ENCODE measurements at regions not wholly inside any gene's neighbourhood (a gene's known extent, or its start where the extent isn't known, plus 50 kb on each side); places are given as distances from the start of the nearest gene placed in this dataset.

DNA sequence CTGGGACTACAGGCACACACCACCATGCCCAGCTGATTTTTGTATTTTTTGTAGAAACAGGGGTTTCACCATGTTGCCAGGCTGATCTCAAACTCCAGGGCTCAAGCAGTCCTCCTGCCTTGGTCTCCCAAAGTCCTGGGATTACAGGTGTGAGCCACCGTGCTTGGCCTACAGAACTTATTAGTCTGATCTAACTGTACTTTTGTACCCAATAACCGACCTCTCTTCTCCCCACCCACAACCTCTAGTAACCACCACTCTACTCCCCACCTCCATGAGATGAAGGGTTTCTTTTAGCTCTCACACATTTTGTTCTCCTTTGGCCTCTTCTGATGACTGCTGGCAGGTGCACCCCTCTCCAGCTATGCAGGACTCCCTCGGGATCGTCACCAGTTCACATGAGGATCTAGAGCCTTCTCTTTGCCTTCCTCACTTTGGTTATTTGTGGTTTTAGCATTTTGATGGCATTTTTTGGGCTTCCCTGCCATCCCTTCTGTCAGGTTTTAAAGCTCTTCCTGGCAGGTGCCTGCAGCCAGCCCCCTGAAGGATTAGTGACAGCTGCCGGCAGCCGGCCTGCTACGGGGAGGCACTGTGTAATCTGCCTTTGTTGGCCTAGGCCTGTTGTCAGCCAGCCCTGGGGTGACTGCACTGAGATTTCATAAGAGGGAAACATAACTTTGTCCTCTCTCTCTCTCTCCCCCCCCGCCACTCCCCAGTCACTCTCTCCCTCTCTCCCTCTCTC lies 99.8 kb upstream of the ATP1A1 start:
- no peak for TF ChIP-seq JUND (IDR thresholded peaks at IDR 0.05; ENCODE audit: low read depth)
- no peak for DNase-seq (ENCODE audit: low read depth in 1 of 2, low spot score in 1 of 2)
- in situ Hi-C loops (cut with HindIII; ENCODE audit: low pct_unique_long_range_greater_than_20kb, low sequenced_read_pairs) = no loop called here

DNA sequence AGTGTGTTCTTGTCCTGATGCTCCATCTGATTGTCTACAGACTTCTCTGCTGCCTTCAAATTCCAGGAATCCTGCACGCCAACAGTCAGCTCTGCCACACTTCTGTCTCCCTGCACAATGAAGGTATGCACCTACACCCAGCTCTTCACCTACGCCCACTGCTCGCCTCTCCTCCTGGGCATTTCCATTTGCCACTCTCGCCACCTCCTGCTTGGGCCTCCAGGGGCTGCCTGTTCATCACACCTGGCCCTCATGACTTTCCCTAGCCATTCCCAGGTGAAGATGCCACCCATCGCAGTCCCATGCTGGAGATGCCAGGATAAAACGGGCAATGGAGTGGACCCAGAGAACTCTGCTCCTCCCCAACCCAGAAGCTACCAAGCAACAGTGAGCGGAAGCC lies 96.5 kb upstream of the ATP1A1 start:
- no peak for TF ChIP-seq JUND (IDR thresholded peaks at IDR 0.05; ENCODE audit: low read depth)
- in situ Hi-C loops (cut with HindIII; ENCODE audit: low pct_unique_long_range_greater_than_20kb, low sequenced_read_pairs) = no loop called here
- no peak for DNase-seq (ENCODE audit: low read depth in 1 of 2, low spot score in 1 of 2)

DNA sequence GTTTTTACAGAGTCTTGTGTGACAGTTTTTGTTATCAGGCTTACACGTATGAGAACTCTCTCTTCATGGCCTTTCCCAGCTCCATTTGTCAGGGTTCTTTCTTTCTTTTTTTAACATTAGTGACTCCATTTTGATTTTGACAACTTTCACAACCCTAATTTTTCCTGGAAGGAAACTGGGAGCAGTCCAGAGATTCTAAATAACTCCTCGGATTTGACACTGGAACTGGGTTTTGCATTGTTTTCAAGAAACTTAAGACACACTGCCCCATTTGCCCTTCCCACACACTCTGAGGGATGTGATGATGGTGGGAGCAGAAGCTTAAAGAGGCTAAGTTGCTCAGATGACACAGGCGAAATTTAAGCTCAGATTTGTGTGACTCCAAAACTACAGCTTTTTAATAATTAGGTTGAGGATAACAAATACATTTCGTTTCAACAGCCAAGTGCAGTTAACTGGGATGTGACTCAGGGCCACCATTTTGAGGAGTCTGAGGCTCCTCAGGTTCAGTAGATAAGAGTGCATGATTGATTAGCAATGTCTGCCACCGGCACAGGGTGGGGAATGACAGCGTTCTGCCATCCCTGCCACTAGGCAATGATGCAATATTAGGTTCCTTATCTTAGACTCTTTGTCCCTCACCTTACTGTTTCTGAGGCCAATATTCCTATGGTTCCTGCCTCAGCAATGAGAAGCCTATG lies 95.1 kb upstream of the ATP1A1 start:
- no peak for DNase-seq (ENCODE audit: low read depth in 1 of 2, low spot score in 1 of 2)
- TF ChIP-seq JUND (IDR thresholded peaks at IDR 0.05; ENCODE audit: low read depth) = no peak
- in situ Hi-C loops (cut with HindIII; ENCODE audit: low pct_unique_long_range_greater_than_20kb, low sequenced_read_pairs) = no loop called here

DNA sequence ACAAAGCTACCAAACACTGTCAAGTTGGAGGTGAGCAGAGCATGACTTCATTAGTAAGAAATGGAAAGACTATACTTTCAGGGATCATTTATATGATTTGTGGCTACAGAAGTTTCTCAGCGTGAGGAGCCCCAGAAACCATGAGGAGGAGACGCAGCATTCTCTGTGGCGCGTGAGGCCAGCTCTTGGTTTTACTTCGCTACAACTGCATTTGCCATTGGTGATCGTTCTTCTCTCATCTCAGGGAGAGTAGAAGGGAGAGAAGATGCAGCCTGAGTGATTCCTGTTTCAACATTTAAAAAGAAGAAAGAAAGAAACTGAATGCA lies 94.5 kb upstream of the ATP1A1 start:
- in situ Hi-C loops (cut with HindIII; ENCODE audit: low pct_unique_long_range_greater_than_20kb, low sequenced_read_pairs) = no loop called here
- TF ChIP-seq JUND (IDR thresholded peaks at IDR 0.05; ENCODE audit: low read depth) = no peak
- DNase-seq (ENCODE audit: low read depth in 1 of 2, low spot score in 1 of 2) = no peak

DNA sequence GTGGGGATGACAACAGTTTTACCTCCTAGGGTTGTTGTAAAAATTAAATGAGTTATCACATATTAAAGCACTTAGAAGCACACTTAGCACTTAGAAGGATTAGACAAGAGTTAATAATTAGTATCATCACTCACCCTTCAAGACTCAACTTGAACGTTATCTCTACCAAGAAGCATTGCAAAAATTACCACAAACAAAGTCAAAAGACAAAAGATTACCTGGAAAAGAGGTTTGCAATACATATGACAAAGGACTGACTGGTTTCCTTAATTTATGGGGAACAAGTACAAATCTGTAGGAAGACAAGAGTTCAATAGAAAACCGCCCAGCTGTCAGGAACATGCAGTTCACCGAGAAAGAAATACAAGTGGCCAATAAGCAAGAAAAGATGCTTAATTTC lies 93.3 kb upstream of the ATP1A1 start:
- in situ Hi-C loops (cut with HindIII; ENCODE audit: low pct_unique_long_range_greater_than_20kb, low sequenced_read_pairs) = no loop called here
- no peak for DNase-seq (ENCODE audit: low read depth in 1 of 2, low spot score in 1 of 2)
- TF ChIP-seq JUND (IDR thresholded peaks at IDR 0.05; ENCODE audit: low read depth) = no peak

DNA sequence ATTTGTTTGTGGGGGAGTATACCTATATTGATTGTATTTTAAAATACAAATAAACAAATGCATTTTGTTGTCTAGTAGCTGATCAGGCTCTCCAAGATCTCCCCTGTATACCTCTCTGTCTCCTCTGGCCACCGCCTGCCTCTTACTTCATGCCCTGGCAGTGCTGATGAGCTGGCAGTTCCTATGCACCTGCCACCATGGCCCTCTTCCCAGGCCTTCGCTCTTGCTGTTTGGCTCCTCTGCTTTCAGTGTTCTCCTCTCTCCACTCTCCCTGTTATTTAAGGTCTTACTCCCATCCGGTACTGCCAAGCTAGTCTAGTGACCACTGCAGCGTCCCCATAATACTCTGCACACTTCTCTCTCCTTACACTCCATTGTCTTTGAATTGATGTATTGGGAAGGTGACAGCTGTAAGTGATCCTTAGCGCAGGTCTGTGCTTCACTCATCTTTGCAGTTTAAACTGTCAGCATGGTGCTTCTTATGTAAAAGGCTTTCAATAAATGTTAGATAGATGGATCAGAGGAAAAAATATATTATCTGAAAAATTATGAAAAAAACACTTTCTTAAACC lies 88.1 kb upstream of the ATP1A1 start:
- DNase-seq (ENCODE audit: low read depth in 1 of 2, low spot score in 1 of 2) = no peak
- no peak for TF ChIP-seq JUND (IDR thresholded peaks at IDR 0.05; ENCODE audit: low read depth)
- in situ Hi-C loops (cut with HindIII; ENCODE audit: low pct_unique_long_range_greater_than_20kb, low sequenced_read_pairs) = no loop called here

DNA sequence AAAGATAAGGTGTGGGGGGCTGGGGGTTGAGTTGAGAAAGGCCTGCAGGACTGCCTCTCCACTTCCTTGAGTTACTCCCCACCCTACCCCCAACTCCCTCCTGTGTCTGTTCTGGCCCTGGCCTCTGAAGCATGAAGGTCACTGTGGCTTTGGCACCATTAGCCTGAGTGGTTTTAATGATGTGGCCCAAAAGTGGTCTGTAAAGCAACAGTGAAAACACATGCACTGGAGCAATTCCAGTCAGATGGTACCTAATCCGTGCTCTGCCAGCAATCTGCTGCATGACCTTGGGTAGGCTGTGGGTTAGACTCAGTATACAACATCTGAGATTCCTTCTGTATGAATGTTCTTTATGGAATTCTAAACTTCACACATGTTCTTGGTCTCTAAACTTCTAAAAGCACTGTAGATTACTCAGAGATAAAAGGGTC lies 86.5 kb upstream of the ATP1A1 start:
- TF ChIP-seq JUND (IDR thresholded peaks at IDR 0.05; ENCODE audit: low read depth) = no peak
- no peak for DNase-seq (ENCODE audit: low read depth in 1 of 2, low spot score in 1 of 2)
- in situ Hi-C loops (cut with HindIII; ENCODE audit: low pct_unique_long_range_greater_than_20kb, low sequenced_read_pairs) = no loop called here

DNA sequence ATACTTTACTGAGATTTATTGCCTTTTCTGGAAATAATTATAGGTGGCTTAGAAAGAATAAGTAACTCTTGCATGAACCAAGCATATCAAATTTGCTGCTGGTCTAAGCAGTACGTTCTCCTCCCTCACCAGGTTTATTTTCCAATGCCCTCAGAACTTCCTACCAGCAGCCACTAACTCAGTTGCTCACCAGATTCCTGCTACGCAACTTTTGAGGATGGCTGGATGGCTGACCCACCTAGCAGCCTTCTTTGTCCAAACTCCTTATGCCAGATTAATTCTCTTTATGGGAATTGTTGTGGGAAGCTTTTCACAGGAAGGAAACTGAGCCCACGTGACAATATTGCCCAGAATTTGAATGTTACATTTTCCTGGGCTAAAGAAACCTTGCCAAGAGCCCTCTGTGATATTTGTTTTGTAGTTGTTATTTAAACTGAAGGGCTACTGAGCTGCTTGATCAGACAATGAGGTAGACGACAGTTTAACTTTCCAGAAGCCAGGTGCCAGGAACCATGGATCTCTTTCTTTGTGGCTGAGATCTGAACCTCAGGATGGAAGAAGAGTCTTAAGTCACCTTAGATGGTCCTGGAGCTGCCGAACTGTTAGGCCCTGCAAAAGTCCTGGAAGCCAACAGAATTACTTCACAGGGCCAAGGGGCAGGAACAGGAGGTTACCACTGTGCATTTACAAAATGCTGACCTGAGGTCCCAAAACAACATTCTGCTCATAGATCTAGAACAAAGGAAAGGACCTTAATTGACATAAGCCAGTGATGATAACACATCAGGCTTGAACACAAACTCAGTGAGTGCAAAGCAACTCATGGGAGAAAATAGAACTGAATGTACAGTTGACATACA lies 85.5 kb upstream of the ATP1A1 start:
- no peak for TF ChIP-seq JUND (IDR thresholded peaks at IDR 0.05; ENCODE audit: low read depth)
- in situ Hi-C loops (cut with HindIII; ENCODE audit: low pct_unique_long_range_greater_than_20kb, low sequenced_read_pairs) = no loop called here
- DNase-seq (ENCODE audit: low read depth in 1 of 2, low spot score in 1 of 2) = no peak

DNA sequence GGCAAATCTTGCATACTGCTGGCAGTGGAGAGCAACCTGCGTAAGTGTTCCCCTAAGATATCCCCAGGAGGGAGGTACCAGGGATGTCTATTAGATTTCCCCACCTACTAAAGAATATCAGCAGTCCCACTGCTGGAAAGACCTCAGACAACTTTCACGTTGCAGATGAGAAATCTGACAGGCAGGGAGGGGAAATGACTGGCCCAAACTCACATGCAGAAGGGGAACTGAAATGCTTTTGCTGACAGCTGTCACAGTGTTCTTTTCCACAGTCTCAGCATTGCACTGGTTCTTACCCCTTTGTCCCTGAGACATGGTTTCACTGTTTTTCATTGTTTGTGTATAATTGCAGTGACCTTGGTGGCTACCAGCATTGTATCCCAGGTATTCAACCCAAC lies 84.8 kb upstream of the ATP1A1 start:
- in situ Hi-C loops (cut with HindIII; ENCODE audit: low pct_unique_long_range_greater_than_20kb, low sequenced_read_pairs) = no loop called here
- TF ChIP-seq JUND (IDR thresholded peaks at IDR 0.05; ENCODE audit: low read depth) = no peak
- DNase-seq (ENCODE audit: low read depth in 1 of 2, low spot score in 1 of 2) = no peak

DNA sequence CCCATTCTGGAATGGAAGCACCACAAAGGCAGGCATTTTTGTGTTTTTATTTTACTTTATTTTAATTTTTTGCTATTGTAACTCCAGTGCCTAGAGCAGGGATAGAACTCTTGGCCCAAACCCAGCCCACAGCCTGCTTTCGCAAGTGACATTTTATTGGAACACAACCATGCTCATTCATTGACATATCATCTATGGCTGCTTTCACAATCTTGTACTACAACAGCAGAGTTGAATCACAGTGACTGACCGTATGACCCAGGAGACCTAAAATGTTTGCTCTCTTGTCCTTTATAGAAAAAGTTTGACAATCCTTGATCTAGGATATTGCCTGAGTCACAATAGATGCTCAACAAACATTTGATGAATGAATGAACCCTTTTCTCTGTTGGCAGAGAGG lies 83.9 kb upstream of the ATP1A1 start:
- DNase-seq (ENCODE audit: low read depth in 1 of 2, low spot score in 1 of 2) = no peak
- no peak for TF ChIP-seq JUND (IDR thresholded peaks at IDR 0.05; ENCODE audit: low read depth)
- in situ Hi-C loops (cut with HindIII; ENCODE audit: low pct_unique_long_range_greater_than_20kb, low sequenced_read_pairs) = no loop called here

DNA sequence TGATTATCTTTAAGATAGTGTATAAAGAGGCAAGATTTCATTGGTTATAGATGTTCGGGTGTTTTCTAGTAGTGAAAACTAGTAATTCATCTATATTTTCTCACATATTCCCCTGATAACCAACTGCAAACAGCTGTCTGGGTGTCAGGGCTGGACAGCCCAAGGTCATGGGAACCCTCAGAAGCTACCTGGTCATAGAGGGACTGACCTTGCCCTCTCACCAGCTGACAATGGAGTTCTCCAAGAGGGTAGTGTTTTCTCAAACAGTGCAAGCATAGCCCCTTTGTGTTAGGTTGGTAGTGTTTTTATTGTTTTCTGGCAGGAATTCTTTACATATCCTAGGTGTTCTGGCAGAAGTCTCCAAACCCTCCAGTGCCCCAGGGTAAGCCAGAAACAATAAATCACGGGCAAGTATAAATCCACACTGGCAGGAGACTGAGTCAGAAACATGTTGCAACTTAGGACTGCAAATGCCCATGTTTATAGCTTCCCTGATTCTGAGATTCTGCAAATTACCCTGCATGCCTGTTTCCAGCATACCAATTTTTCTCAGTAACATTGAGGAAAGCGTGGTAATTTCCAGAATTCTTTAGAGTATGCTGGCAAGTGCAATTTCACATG lies 82.8 kb upstream of the ATP1A1 start:
- peak in 1 of 2 experiments; percentile 39 for DNase-seq (ENCODE audit: low read depth in 1 of 2, low spot score in 1 of 2)
- in situ Hi-C loops (cut with HindIII; ENCODE audit: low pct_unique_long_range_greater_than_20kb, low sequenced_read_pairs) = no loop called here

DNA sequence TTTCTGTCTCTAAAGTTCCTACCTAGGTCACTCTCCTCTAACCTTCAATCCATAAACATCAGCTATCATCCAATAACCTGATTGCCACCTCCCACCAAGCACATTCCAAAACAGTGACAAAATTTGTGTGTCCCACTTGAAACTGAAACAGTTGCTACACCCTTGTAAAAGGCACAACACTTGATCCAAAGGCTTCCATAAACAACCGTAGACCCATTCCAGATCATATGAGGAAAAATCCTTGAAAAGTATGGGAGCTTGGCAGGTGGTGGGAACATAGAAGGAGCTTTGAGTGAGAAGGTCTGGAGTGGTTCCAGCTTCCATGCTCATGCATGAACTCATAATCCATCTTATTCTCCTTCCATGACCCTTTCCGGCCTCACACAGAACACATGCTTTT lies 82.0 kb upstream of the ATP1A1 start:
- DNase-seq (ENCODE audit: low read depth in 1 of 2, low spot score in 1 of 2) = no peak
- in situ Hi-C loops (cut with HindIII; ENCODE audit: low pct_unique_long_range_greater_than_20kb, low sequenced_read_pairs) = no loop called here
- TF ChIP-seq JUND (IDR thresholded peaks at IDR 0.05; ENCODE audit: low read depth) = no peak

More for the DNA sequence above, 82.8 kb upstream of the ATP1A1 start:
- no peak for TF ChIP-seq JUND (IDR thresholded peaks at IDR 0.05; ENCODE audit: low read depth)

Measured in T47D (cell line).